Chondrocyte (in vitro differentiated cells): ENCODE measurements at regions not wholly inside any gene's neighbourhood (a gene's known extent, or its start where the extent isn't known, plus 50 kb on each side); places are given as distances from the start of the nearest gene placed in this dataset.

Source experiments
- DNase-seq: peaks from one replicate; pipeline ENCODE4 v3.0.0; 2021; ENCODE audit warnings: mixed read lengths, low spot score
- H3K27ac Mint-ChIP-seq: one replicate; pipeline ENCODE4 v1.8.0; 2021; ENCODE audit warnings: mild to moderate bottlenecking, moderate library complexity, mixed read lengths; ENCODE audit not compliant: unreplicated experiment
- H3K27me3 Mint-ChIP-seq: 2 replicates; pipeline ENCODE4 v1.8.0; 2021; ENCODE audit warnings: low read depth, mixed read lengths
- H3K36me3 Mint-ChIP-seq: 2 replicates; pipeline ENCODE4 v1.8.0; 2021; ENCODE audit warnings: low read depth, mixed read lengths
- H3K4me1 Mint-ChIP-seq: 2 replicates; pipeline ENCODE4 v1.8.0; 2021; ENCODE audit warnings: low read depth, mild to moderate bottlenecking, mixed read lengths
- H3K4me3 Mint-ChIP-seq: one replicate; pipeline ENCODE4 v1.8.0; 2021; ENCODE audit warnings: mild to moderate bottlenecking, moderate library complexity, mixed read lengths; ENCODE audit not compliant: unreplicated experiment
- H3K9me3 Mint-ChIP-seq: 2 replicates; pipeline ENCODE4 v1.8.0; 2021; ENCODE audit warnings: low read depth, mixed read lengths
- CTCF ChIP-seq: fragments of 200-600 bp; sonication (generic); IDR thresholded peaks from 2 replicates; pipeline ENCODE4 v1.5.0; 2021; ENCODE audit warnings: antibody characterized with exemption, mild to moderate bottlenecking, moderate library complexity

DNA sequence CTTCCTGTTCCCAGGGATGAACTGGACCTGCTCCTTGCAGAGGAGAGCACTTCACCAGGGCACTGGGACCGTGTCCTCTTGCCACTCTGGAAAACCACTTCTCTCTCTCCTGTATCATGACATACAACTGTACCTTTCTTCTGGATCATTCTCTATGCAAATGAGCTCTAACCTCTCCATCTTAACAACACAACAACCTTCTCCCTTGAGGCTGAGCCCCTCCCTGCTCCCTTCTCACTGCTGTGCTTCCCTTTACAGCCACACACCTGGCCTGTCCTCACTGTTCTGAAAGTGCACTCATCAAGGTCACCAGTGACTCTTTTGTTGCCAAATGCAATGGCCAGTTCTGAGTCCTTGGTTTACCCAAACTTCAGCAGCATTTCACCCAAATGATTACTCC lies 54.5 kb upstream of the MRPS6 start:
- peaks cover 3% of the 10 kb centered on the region for H3K36me3 Mint-ChIP-seq
- no peak for TF ChIP-seq CTCF
- no peak overlapping the region for H3K27ac Mint-ChIP-seq
- H3K27me3 Mint-ChIP-seq: no peaks in the 10 kb centered on the region
- H3K4me3 Mint-ChIP-seq: no peak overlapping the region
- peaks cover 19% of the 10 kb centered on the region for H3K9me3 Mint-ChIP-seq
- DNase-seq: no peak
- H3K4me1 Mint-ChIP-seq: peaks cover 15% of the 10 kb centered on the region

DNA sequence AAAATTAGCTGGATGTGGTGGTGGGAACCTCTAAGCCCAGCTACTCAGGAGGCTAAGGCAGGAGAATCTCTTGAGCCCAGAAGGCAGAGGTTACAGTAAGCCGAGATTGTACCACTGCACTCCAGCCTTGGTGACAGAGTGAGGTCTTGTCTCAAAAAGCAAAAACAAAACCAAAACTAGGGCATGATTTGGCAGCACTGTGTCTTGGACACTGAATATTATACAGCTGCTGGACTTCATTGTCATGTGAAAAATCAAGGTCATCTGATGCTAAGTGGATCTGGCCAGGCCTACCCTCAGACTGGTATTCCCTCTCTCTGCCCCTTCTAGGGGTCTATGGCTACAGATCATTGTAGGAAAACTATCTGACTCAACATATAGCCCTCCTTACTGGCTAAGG lies 55.2 kb upstream of the MRPS6 start:
- Mint-ChIP-seq H3K27me3 (no peaks in the 10 kb centered on the region), H3K9me3 (peaks cover 23% of the 10 kb centered on the region), H3K4me1 (peaks cover 15% of the 10 kb centered on the region), H3K27ac (no peak overlapping the region), H3K4me3 (no peak overlapping the region), H3K36me3 (peaks cover 3% of the 10 kb centered on the region)
- TF ChIP-seq CTCF: no peak
- DNase-seq: no peak

GRCh38 chr21:34017039-34017961 lies 56.1 kb upstream of the MRPS6 start:
- Mint-ChIP-seq H3K27ac (no peak overlapping the region), H3K36me3 (peaks cover 3% of the 10 kb centered on the region), H3K4me1 (peaks cover 15% of the 10 kb centered on the region), H3K4me3 (no peak overlapping the region), H3K9me3 (peaks cover 29% of the 10 kb centered on the region), H3K27me3 (no peaks in the 10 kb centered on the region)
- no peak for DNase-seq
- no peak for TF ChIP-seq CTCF

DNA sequence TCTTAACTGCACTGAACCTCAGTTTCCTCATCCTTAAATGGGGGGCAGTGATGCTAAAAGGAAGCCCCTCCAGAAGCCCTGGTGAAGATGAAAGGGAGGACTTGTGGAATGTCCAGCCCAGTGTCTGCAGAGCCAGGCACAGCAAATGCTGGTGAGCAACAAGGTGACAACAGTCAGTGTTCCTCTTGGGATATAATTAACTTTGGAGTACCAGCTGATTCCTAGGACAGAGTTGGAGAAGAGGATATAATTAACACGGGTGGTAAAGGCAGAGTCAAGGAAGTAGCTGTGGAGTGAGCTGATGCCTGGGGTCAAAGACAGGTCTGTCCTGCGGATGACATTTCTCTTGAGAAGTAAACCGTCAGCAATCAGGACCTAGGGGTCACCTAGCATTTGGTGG lies 60.7 kb upstream of the MRPS6 start:
- peaks cover 40% of the 10 kb centered on the region for H3K9me3 Mint-ChIP-seq
- peaks cover 7% of the 10 kb centered on the region for H3K36me3 Mint-ChIP-seq
- H3K27ac Mint-ChIP-seq: no peak overlapping the region
- DNase-seq: no peak
- peaks cover 6% of the 10 kb centered on the region for H3K4me1 Mint-ChIP-seq
- TF ChIP-seq CTCF: no peak
- H3K27me3 Mint-ChIP-seq: no peaks in the 10 kb centered on the region
- H3K4me3 Mint-ChIP-seq: no peak overlapping the region

- Mint-ChIP-seq H3K36me3 (peaks cover 7% of the 10 kb centered on the region), H3K4me3 (no peak overlapping the region), H3K9me3 (peaks cover 40% of the 10 kb centered on the region), H3K27ac (no peak overlapping the region), H3K27me3 (no peaks in the 10 kb centered on the region), H3K4me1 (peaks cover under 1% of the 10 kb centered on the region)
- DNase-seq: no peak
- TF ChIP-seq CTCF: no peak
Measured at GRCh38 chr21:34011660-34012059, 61.7 kb upstream of the MRPS6 start.
